ENCODE measurements at regions not wholly inside any gene's neighbourhood (a gene's known extent, or its start where the extent isn't known, plus 50 kb on each side); places are given as distances from the start of the nearest gene placed in this dataset.

- 94% methylated on average over 3 of the region's 3 CpGs for WGBS
- Histone ChIP-seq H3K36me3 (ENCODE audit: control insufficient read depth in 4 of 4, insufficient read depth in 3 of 4, low read depth in 1 of 4, low read length in 3 of 4) (no peaks in the 10 kb centered on the region), H3K4me3 (ENCODE audit: low read depth in 1 of 3, low read length in 3 of 3) (no peak overlapping the region), H3K9me3 (ENCODE audit: control insufficient read depth in 4 of 4, low read length in 3 of 4) (no peaks in the 10 kb centered on the region), H3K27me3 (ENCODE audit: control insufficient read depth in 4 of 4, insufficient read depth in 4 of 4, low read length in 3 of 4) (no peaks in the 10 kb centered on the region), H3K27ac (ENCODE audit: low read depth in 1 of 2, low read length in 2 of 2) (no peak overlapping the region), H3K9ac (ENCODE audit: low read depth in 1 of 2, low read length in 2 of 2) (no peak overlapping the region), H3K4me1 (ENCODE audit: control insufficient read depth in 4 of 4, insufficient read depth in 4 of 4, low read length in 3 of 4) (peaks cover 0 to 24% (median 7%) of the 10 kb centered on the region in 4 donors)
- TF ChIP-seq, protein P1, sequence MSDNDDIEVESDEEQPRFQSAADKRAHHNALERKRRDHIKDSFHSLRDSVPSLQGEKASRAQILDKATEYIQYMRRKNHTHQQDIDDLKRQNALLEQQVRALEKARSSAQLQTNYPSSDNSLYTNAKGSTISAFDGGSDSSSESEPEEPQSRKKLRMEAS (IDR thresholded peaks at IDR 0.05): no peak
- TF ChIP-seq, protein P2, sequence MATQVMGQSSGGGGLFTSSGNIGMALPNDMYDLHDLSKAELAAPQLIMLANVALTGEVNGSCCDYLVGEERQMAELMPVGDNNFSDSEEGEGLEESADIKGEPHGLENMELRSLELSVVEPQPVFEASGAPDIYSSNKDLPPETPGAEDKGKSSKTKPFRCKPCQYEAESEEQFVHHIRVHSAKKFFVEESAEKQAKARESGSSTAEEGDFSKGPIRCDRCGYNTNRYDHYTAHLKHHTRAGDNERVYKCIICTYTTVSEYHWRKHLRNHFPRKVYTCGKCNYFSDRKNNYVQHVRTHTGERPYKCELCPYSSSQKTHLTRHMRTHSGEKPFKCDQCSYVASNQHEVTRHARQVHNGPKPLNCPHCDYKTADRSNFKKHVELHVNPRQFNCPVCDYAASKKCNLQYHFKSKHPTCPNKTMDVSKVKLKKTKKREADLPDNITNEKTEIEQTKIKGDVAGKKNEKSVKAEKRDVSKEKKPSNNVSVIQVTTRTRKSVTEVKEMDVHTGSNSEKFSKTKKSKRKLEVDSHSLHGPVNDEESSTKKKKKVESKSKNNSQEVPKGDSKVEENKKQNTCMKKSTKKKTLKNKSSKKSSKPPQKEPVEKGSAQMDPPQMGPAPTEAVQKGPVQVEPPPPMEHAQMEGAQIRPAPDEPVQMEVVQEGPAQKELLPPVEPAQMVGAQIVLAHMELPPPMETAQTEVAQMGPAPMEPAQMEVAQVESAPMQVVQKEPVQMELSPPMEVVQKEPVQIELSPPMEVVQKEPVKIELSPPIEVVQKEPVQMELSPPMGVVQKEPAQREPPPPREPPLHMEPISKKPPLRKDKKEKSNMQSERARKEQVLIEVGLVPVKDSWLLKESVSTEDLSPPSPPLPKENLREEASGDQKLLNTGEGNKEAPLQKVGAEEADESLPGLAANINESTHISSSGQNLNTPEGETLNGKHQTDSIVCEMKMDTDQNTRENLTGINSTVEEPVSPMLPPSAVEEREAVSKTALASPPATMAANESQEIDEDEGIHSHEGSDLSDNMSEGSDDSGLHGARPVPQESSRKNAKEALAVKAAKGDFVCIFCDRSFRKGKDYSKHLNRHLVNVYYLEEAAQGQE (IDR thresholded peaks at IDR 0.05): no peak
- TF ChIP-seq, protein P3, sequence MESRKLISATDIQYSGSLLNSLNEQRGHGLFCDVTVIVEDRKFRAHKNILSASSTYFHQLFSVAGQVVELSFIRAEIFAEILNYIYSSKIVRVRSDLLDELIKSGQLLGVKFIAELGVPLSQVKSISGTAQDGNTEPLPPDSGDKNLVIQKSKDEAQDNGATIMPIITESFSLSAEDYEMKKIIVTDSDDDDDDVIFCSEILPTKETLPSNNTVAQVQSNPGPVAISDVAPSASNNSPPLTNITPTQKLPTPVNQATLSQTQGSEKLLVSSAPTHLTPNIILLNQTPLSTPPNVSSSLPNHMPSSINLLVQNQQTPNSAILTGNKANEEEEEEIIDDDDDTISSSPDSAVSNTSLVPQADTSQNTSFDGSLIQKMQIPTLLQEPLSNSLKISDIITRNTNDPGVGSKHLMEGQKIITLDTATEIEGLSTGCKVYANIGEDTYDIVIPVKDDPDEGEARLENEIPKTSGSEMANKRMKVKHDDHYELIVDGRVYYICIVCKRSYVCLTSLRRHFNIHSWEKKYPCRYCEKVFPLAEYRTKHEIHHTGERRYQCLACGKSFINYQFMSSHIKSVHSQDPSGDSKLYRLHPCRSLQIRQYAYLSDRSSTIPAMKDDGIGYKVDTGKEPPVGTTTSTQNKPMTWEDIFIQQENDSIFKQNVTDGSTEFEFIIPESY (IDR thresholded peaks at IDR 0.05): no peak
- TF ChIP-seq TAF1 (conservative IDR thresholded peaks at IDR 0.05) (no peak), FOXA1 (IDR thresholded peaks at IDR 0.05) (no peak), YY1 (IDR thresholded peaks at IDR 0.05) (no peak)
- DNase-seq (ENCODE audit: low spot score): no peak
Measured at GRCh38 chr6:25168637-25169036, 110.5 kb upstream of the CARMIL1 start.

- no peaks in the 10 kb centered on the region for H3K36me3 ChIP-seq (ENCODE audit: control insufficient read depth in 4 of 4, insufficient read depth in 3 of 4, low read depth in 1 of 4, low read length in 3 of 4)
- H3K4me3 ChIP-seq (ENCODE audit: low read depth in 1 of 3, low read length in 3 of 3): no peak overlapping the region
- H3K9me3 ChIP-seq (ENCODE audit: control insufficient read depth in 4 of 4, low read length in 3 of 4): no peaks in the 10 kb centered on the region
- H3K27ac ChIP-seq (ENCODE audit: low read depth in 1 of 2, low read length in 2 of 2): no peak overlapping the region
- H3K9ac ChIP-seq (ENCODE audit: low read depth in 1 of 2, low read length in 2 of 2): no peak overlapping the region
- no peak for DNase-seq (ENCODE audit: low spot score)
- TF ChIP-seq, protein P4, sequence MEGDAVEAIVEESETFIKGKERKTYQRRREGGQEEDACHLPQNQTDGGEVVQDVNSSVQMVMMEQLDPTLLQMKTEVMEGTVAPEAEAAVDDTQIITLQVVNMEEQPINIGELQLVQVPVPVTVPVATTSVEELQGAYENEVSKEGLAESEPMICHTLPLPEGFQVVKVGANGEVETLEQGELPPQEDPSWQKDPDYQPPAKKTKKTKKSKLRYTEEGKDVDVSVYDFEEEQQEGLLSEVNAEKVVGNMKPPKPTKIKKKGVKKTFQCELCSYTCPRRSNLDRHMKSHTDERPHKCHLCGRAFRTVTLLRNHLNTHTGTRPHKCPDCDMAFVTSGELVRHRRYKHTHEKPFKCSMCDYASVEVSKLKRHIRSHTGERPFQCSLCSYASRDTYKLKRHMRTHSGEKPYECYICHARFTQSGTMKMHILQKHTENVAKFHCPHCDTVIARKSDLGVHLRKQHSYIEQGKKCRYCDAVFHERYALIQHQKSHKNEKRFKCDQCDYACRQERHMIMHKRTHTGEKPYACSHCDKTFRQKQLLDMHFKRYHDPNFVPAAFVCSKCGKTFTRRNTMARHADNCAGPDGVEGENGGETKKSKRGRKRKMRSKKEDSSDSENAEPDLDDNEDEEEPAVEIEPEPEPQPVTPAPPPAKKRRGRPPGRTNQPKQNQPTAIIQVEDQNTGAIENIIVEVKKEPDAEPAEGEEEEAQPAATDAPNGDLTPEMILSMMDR (IDR thresholded peaks at IDR 0.05; ENCODE audit: low read depth, low read length, missing input control): no peak
- TF ChIP-seq FOXA1 (IDR thresholded peaks at IDR 0.05) (no peak), HNF4A (conservative IDR thresholded peaks at IDR 0.05) (peak; percentile 24 to 45), NR2F2 (IDR thresholded peaks at IDR 0.05) (no peak), HNF4G (IDR thresholded peaks at IDR 0.05) (no peak), RXRA (IDR thresholded peaks at IDR 0.05) (peak in 1 of 2 donors; percentile 16), FOXA2 (IDR thresholded peaks at IDR 0.05) (no peak)
- TF ChIP-seq, protein P1 (IDR thresholded peaks at IDR 0.05): no peak
- TF ChIP-seq, protein P3 (IDR thresholded peaks at IDR 0.05): no peak
- peaks cover 0 to 24% (median 7%) of the 10 kb centered on the region in 4 donors for H3K4me1 ChIP-seq (ENCODE audit: control insufficient read depth in 4 of 4, insufficient read depth in 4 of 4, low read length in 3 of 4)
- H3K27me3 ChIP-seq (ENCODE audit: control insufficient read depth in 4 of 4, insufficient read depth in 4 of 4, low read length in 3 of 4): no peaks in the 10 kb centered on the region
Measured at GRCh38 chr6:25169553-25169952, 109.6 kb upstream of the CARMIL1 start.

Measured in liver (tissue), 8 donors.